ENCODE measurements at regions not wholly inside any gene's neighbourhood (a gene's known extent, or its start where the extent isn't known, plus 50 kb on each side); places are given as distances from the start of the nearest gene placed in this dataset.
"Not testable (repeated sequence)": the region's sequence is repeated elsewhere in the genome, so short reads cannot be mapped to it uniquely, and the experiment has no call there.

- DNase-seq: peak; percentile 10
Measured at GRCh38 chr21:26320596-26320995, 150.0 kb upstream of the APP start.

GRCh38 chr21:26307640-26308039, 137.1 kb upstream of the APP start:
- no peak for DNase-seq

GRCh38 chr21:26297851-26298250, 127.3 kb upstream of the APP start:
- DNase-seq: no peak

- peak; percentile 8 for DNase-seq
Measured at GRCh38 chr21:26293141-26293946, 122.8 kb upstream of the APP start.

GRCh38 chr21:26288026-26288425, 117.5 kb upstream of the APP start:
- DNase-seq: no peak

GRCh38 chr21:26284531-26284930, 114.0 kb upstream of the APP start:
- no peak for DNase-seq

- no peak for DNase-seq
Measured at GRCh38 chr21:26282058-26282457, 111.5 kb upstream of the APP start.

- DNase-seq: no peak
Measured at GRCh38 chr21:26281506-26281905, 110.9 kb upstream of the APP start.

- no peak for DNase-seq
Measured at GRCh38 chr21:26280775-26281174, 110.2 kb upstream of the APP start.

- DNase-seq: no peak
Measured at GRCh38 chr21:26280148-26280547, 109.6 kb upstream of the APP start.

- DNase-seq: no peak
Measured at GRCh38 chr21:26275801-26276200, 105.2 kb upstream of the APP start.

- no peak for DNase-seq
Measured at GRCh38 chr21:26273686-26274313, 103.2 kb upstream of the APP start.

GRCh38 chr21:26267389-26267788, 96.8 kb upstream of the APP start:
- no peak for DNase-seq

GRCh38 chr21:26246073-26246472, 75.5 kb upstream of the APP start:
- no peak for DNase-seq

- DNase-seq: no peak
Measured at GRCh38 chr21:26245428-26245827, 74.9 kb upstream of the APP start.

GRCh38 chr21:26238646-26239045, 68.1 kb upstream of the APP start:
- no peak for DNase-seq

GRCh38 chr21:26236281-26236680, 65.7 kb upstream of the APP start:
- DNase-seq: no peak

GRCh38 chr21:26233297-26233696, 62.7 kb upstream of the APP start:
- DNase-seq: not testable (repeated sequence)

- not testable (repeated sequence) for DNase-seq
Measured at GRCh38 chr21:26232491-26232890, 61.9 kb upstream of the APP start.

- no peak for DNase-seq
Measured at GRCh38 chr21:26227130-26227529, 56.6 kb upstream of the APP start.

- DNase-seq: no peak
Measured at GRCh38 chr21:26226724-26227123, 56.2 kb upstream of the APP start.

- no peak for DNase-seq
Measured at GRCh38 chr21:26225046-26225445, 54.5 kb upstream of the APP start.

GRCh38 chr21:26224366-26224765, 53.8 kb upstream of the APP start:
- no peak for DNase-seq
